IMR-90 (cell line): ENCODE measurements at regions not wholly inside any gene's neighbourhood (a gene's known extent, or its start where the extent isn't known, plus 50 kb on each side); places are given as distances from the start of the nearest gene placed in this dataset.

Experiments
- ATAC-seq: fragments of 200-7000 bp; cut with Tn5 transposase; 2 replicates; pipeline ENCODE4 v1.9.1; 2020; ENCODE audit warnings: low read depth, mild to moderate bottlenecking, moderate library complexity
- BruUV-seq: library from RNA; stranded (reverse); fragments of 400-500 nt; replicated peaks from 2 replicates; lab custom pipeline; 2021; lab: Mats Ljungman, UMichigan
- CTCF ChIA-PET: fragments of 300-600 bp; formaldehyde crosslinking; extraction: SDS; loops from one replicate; lab custom pipeline; 2021; ENCODE audit warnings: antibody characterized with exemption; lab: Yijun Ruan, JAX
- POLR2A ChIA-PET: fragments of 300-600 bp; sonication (Branson Sonifier 250); formaldehyde crosslinking; loops from one replicate; lab custom pipeline; 2022; ENCODE audit warnings: antibody characterized with exemption; ENCODE audit not compliant: unreplicated experiment; lab: Charles Lee
- DNase-seq: peaks from one replicate; pipeline ENCODE4 v3.0.0; 2013
- H2AFZ ChIP-seq: replicated peaks from 2 replicates; pipeline ENCODE3; 2013; ENCODE audit warnings: low read length, mild to moderate bottlenecking; ENCODE audit not compliant: poor library complexity
- H2AK5ac ChIP-seq: 2 replicates; pipeline ENCODE4 v1.6.1; 2013; ENCODE audit warnings: low read depth, low read length, inconsistent platforms
- H2AK9ac ChIP-seq: replicated peaks from 2 replicates; pipeline ENCODE3; 2013; ENCODE audit warnings: mild to moderate bottlenecking, low read depth, low read length, moderate library complexity; ENCODE audit not compliant: poor library complexity
- H2BK120ac ChIP-seq: 2 replicates; pipeline ENCODE4 v1.6.1; 2013; ENCODE audit warnings: low read depth, low read length, inconsistent platforms
- H2BK15ac ChIP-seq: 3 replicates; pipeline ENCODE4 v1.6.1; 2013; ENCODE audit warnings: low read depth, low read length, inconsistent platforms
- H2BK20ac ChIP-seq: 2 replicates; pipeline ENCODE4 v1.6.1; 2013; ENCODE audit warnings: low read depth, mild to moderate bottlenecking, inconsistent platforms, low read length, moderate library complexity
- H2BK5ac ChIP-seq: 2 replicates; pipeline ENCODE4 v1.6.1; 2013; ENCODE audit warnings: mild to moderate bottlenecking, low read depth, low read length, inconsistent platforms; ENCODE audit not compliant: poor library complexity, severe bottlenecking
- H3K14ac ChIP-seq: replicated peaks from 2 replicates; pipeline ENCODE4 v1.6.1; 2013; ENCODE audit warnings: low read depth, low read length, inconsistent platforms
- H3K18ac ChIP-seq: 2 replicates; pipeline ENCODE4 v1.6.1; 2013; ENCODE audit warnings: low read depth, low read length, control low read depth
- H3K23ac ChIP-seq: 2 replicates; pipeline ENCODE4 v1.6.1; 2013; ENCODE audit warnings: low read depth, low read length, inconsistent platforms
- H3K27ac ChIP-seq: 2 replicates; pipeline ENCODE4 v1.5.1; 2013; ENCODE audit warnings: mild to moderate bottlenecking, control low read depth, low read length; ENCODE audit not compliant: insufficient read depth
- H3K27me3 ChIP-seq: 2 replicates; pipeline ENCODE4 v1.6.1; 2013; ENCODE audit warnings: low read length; ENCODE audit not compliant: control insufficient read depth, insufficient read depth
- H3K36me3 ChIP-seq: 2 replicates; pipeline ENCODE4 v1.6.1; 2013; ENCODE audit warnings: low read length, mixed read lengths; ENCODE audit not compliant: control insufficient read depth, insufficient read depth
- H3K4ac ChIP-seq: 2 replicates; pipeline ENCODE4 v1.6.1; 2013; ENCODE audit warnings: low read depth, low read length, inconsistent platforms
- H3K4me1 ChIP-seq: 2 replicates; pipeline ENCODE4 v1.6.1; 2013; ENCODE audit warnings: low read length, mixed read lengths; ENCODE audit not compliant: control insufficient read depth, insufficient read depth
- H3K4me2 ChIP-seq: 2 replicates; pipeline ENCODE4 v1.6.1; 2013; ENCODE audit warnings: low read depth, mild to moderate bottlenecking, control low read depth, low read length, moderate library complexity
- H3K4me3 ChIP-seq: 2 replicates; pipeline ENCODE4 v1.5.1; 2013; ENCODE audit warnings: low read depth, mild to moderate bottlenecking, control low read depth, low read length, moderate library complexity; ENCODE audit not compliant: insufficient read depth
- H3K56ac ChIP-seq: 2 replicates; pipeline ENCODE4 v1.6.1; 2013; ENCODE audit warnings: low read length, inconsistent platforms; ENCODE audit not compliant: insufficient read depth; ENCODE audit errors: extremely low read depth
- H3K79me1 ChIP-seq, 2 experiments: 2 replicates each; pipeline ENCODE4 v1.6.1; 2013; ENCODE audit warnings: low read length in 2 of 2, inconsistent platforms in 1 of 2, low read depth in 1 of 2
- H3K9ac ChIP-seq: 2 replicates; pipeline ENCODE4 v1.6.1; 2013; ENCODE audit warnings: low read depth, low read length, control low read depth
- H3K9me1 ChIP-seq: 2 replicates; pipeline ENCODE4 v1.6.1; 2013; ENCODE audit warnings: low read length, inconsistent platforms; ENCODE audit not compliant: insufficient read depth
- H3K9me3 ChIP-seq: 2 replicates; pipeline ENCODE4 v1.6.1; 2013; ENCODE audit warnings: low read length; ENCODE audit not compliant: control insufficient read depth, insufficient read depth
- H4K20me1 ChIP-seq: 2 replicates; pipeline ENCODE4 v1.6.1; 2013; ENCODE audit warnings: low read length, inconsistent platforms; ENCODE audit not compliant: insufficient read depth
- H4K5ac ChIP-seq: 2 replicates; pipeline ENCODE4 v1.6.1; 2013; ENCODE audit warnings: mild to moderate bottlenecking, low read depth, low read length, control low read depth
- H4K8ac ChIP-seq, 2 experiments: 2 replicates each; pipeline ENCODE4 v1.6.1; 2013; ENCODE audit warnings: low read depth in 2 of 2, low read length in 2 of 2, control low read depth in 1 of 2, inconsistent platforms in 1 of 2
- H4K91ac ChIP-seq: 2 replicates; pipeline ENCODE4 v1.6.1; 2013; ENCODE audit warnings: low read depth, low read length, inconsistent platforms; ENCODE audit not compliant: insufficient read depth
- BHLHE40 ChIP-seq: fragments of 150-350 bp; IDR thresholded peaks from 2 replicates; pipeline ENCODE4 v1.6.1; 2016; ENCODE audit warnings: mild to moderate bottlenecking, low read depth, low read length
- CEBPB ChIP-seq: IDR thresholded peaks from 2 replicates; pipeline ENCODE4 v1.6.1; 2012; ENCODE audit warnings: low read depth, low read length, improper control_type of control experiment
- CHD1 ChIP-seq: IDR thresholded peaks from 2 replicates; pipeline ENCODE4 v1.6.1; 2012; ENCODE audit warnings: low read depth, low read length, improper control_type of control experiment
- FOS ChIP-seq: fragments of 150-350 bp; IDR thresholded peaks from 2 replicates; pipeline ENCODE4 v1.6.1; 2016; ENCODE audit warnings: low read depth, low read length
- MAFK ChIP-seq: IDR thresholded peaks from 2 replicates; pipeline ENCODE4 v1.6.1; 2012; ENCODE audit warnings: low read depth, low read length, improper control_type of control experiment
- MAZ ChIP-seq: IDR thresholded peaks from 2 replicates; pipeline ENCODE4 v1.6.1; 2012; ENCODE audit warnings: low read depth, mild to moderate bottlenecking, low read length, improper control_type of control experiment, moderate library complexity, borderline replicate concordance
- MXI1 ChIP-seq: IDR thresholded peaks from 2 replicates; pipeline ENCODE4 v1.6.1; 2012; ENCODE audit warnings: low read depth, mild to moderate bottlenecking, low read length, moderate library complexity, borderline replicate concordance
- NFE2L2 ChIP-seq: fragments of 150-350 bp; IDR thresholded peaks from 2 replicates; pipeline ENCODE4 v1.6.1; 2016; ENCODE audit warnings: low read depth, mild to moderate bottlenecking, low read length
- POLR2A ChIP-seq: IDR thresholded peaks from 2 replicates; pipeline ENCODE4 v1.6.1; 2012; ENCODE audit warnings: mild to moderate bottlenecking, low read depth, low read length
- RAD21 ChIP-seq: IDR thresholded peaks from 2 replicates; pipeline ENCODE4 v1.6.1; 2012; ENCODE audit warnings: low read length, improper control_type of control experiment
- RCOR1 ChIP-seq: IDR thresholded peaks from 2 replicates; pipeline ENCODE4 v1.6.1; 2012; ENCODE audit warnings: mild to moderate bottlenecking, low read length, improper control_type of control experiment; ENCODE audit not compliant: insufficient replicate concordance
- RFX5 ChIP-seq: IDR thresholded peaks from 2 replicates; pipeline ENCODE4 v1.8.0; 2012; ENCODE audit warnings: low read depth, mild to moderate bottlenecking, low read length, moderate library complexity
- SMC3 ChIP-seq: fragments of 150-350 bp; IDR thresholded peaks from 2 replicates; pipeline ENCODE4 v1.6.1; 2016; ENCODE audit warnings: low read depth, mild to moderate bottlenecking, antibody characterized with exemption, low read length, moderate library complexity
- WGBS, 2 experiments: methylation state at CpG; one replicate each; pipeline versions ENCODE4 v1.1.5 to v1.1.7; 2013; ENCODE audit warnings: missing lambda C conversion rate in 2 of 2; ENCODE audit not compliant: insufficient read length in 1 of 2; ENCODE audit errors: extremely low coverage in 2 of 2; 5-methylcytosine and 5-hydroxymethylcytosine counted together
- dilution Hi-C: fragments of 300-500 bp; cut with HindIII; formaldehyde crosslinking; loops from one replicate; pipeline ENCODE4 v1.14.3; 2018; ENCODE audit warnings: low sequenced_read_pairs; ENCODE audit not compliant: unreplicated experiment
- in situ Hi-C: fragments of 300-500 bp; cut with MboI; formaldehyde crosslinking; loops from 3 replicates; pipeline ENCODE4 v1.14.3; 2019; ENCODE audit warnings: low sequenced_read_pairs, inconsistent platforms, mixed read lengths
- intact Hi-C: fragments of 100-400 bp; cut with micrococcal nuclease; formaldehyde crosslinking; loops from 2 replicates; pipeline ENCODE4 v1.10.0; 2022
- TF ChIP-seq, protein P1 (sequence below): fragments of 150-350 bp; IDR thresholded peaks from 2 replicates; pipeline ENCODE4 v1.6.1; 2016; ENCODE audit warnings: low read depth, mild to moderate bottlenecking, low read length, moderate library complexity, borderline replicate concordance
- TF ChIP-seq, protein P2 (sequence below): fragments of 150-350 bp; IDR thresholded peaks from 2 replicates; pipeline ENCODE4 v1.6.1; 2017; ENCODE audit warnings: mild to moderate bottlenecking, antibody characterized with exemption, low read length, low read depth
- TF ChIP-seq, protein P3 (sequence below): conservative IDR thresholded peaks from 2 replicates; pipeline ENCODE4 v1.5.1; 2012; ENCODE audit warnings: mild to moderate bottlenecking, low read depth, low read length, improper control_type of control experiment

DNA sequence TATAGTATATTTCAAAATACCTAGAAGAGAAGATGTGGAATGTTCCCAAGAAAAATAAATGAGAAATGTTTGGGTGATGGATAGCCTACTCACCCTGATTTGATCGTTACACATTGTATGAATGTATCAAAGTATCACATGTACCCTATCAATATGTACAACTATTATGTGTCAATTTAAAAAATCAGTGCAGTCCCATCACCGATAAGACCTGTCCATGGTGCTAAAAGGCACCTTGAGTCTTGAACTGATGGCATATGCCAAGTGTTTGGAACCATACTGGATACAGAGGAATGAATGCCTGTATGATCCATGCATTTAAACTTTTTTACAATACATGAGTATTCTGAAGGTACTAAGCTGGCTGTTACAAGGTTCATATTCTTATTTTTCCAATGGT is 50.2 kb upstream of the ZNF835 start:
- Histone ChIP-seq H4K91ac (no peak overlapping the region), H2AK9ac (no peak overlapping the region), H3K4me1 (no peaks in the 10 kb centered on the region), H4K5ac (no peak overlapping the region), H3K18ac (no peak overlapping the region), H2BK15ac (no peak overlapping the region), H4K8ac (no peak overlapping the region), H3K4ac (no peak overlapping the region), H3K4me3 (no peak overlapping the region), H2AK5ac (no peak overlapping the region), H3K56ac (no peak overlapping the region), H3K27ac (no peak overlapping the region), H4K20me1 (no peaks in the 10 kb centered on the region), H3K79me1 (no peaks in the 10 kb centered on the region), H2BK120ac (no peak overlapping the region), H3K36me3 (no peaks in the 10 kb centered on the region), H3K27me3 (no peaks in the 10 kb centered on the region), H2AFZ (no peak overlapping the region), H3K9me3 (peaks cover 24% of the 10 kb centered on the region), H3K9ac (no peak overlapping the region), H2BK5ac (no peak overlapping the region), H2BK20ac (no peak overlapping the region), H3K23ac (no peak overlapping the region), H3K9me1 (no peaks in the 10 kb centered on the region), H3K14ac (no peak overlapping the region), H3K4me2 (no peak overlapping the region)
- intact Hi-C loops: loop anchor here (10.0 kb wide), 1 partner anchor 373 kb away; no protein-coding TSS in a partner anchor
- TF ChIP-seq, protein P1, sequence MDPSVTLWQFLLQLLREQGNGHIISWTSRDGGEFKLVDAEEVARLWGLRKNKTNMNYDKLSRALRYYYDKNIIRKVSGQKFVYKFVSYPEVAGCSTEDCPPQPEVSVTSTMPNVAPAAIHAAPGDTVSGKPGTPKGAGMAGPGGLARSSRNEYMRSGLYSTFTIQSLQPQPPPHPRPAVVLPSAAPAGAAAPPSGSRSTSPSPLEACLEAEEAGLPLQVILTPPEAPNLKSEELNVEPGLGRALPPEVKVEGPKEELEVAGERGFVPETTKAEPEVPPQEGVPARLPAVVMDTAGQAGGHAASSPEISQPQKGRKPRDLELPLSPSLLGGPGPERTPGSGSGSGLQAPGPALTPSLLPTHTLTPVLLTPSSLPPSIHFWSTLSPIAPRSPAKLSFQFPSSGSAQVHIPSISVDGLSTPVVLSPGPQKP: no peak
- TF ChIP-seq BHLHE40 (no peak), RAD21 (no peak), RFX5 (no peak), CHD1 (no peak), RCOR1 (no peak), MXI1 (no peak), SMC3 (no peak), FOS (no peak), MAZ (no peak), POLR2A (no peak), NFE2L2 (no peak), CEBPB (no peak), MAFK (no peak)
- TF ChIP-seq, protein P2, sequence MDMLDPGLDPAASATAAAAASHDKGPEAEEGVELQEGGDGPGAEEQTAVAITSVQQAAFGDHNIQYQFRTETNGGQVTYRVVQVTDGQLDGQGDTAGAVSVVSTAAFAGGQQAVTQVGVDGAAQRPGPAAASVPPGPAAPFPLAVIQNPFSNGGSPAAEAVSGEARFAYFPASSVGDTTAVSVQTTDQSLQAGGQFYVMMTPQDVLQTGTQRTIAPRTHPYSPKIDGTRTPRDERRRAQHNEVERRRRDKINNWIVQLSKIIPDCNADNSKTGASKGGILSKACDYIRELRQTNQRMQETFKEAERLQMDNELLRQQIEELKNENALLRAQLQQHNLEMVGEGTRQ: no peak
- TF ChIP-seq, protein P3, sequence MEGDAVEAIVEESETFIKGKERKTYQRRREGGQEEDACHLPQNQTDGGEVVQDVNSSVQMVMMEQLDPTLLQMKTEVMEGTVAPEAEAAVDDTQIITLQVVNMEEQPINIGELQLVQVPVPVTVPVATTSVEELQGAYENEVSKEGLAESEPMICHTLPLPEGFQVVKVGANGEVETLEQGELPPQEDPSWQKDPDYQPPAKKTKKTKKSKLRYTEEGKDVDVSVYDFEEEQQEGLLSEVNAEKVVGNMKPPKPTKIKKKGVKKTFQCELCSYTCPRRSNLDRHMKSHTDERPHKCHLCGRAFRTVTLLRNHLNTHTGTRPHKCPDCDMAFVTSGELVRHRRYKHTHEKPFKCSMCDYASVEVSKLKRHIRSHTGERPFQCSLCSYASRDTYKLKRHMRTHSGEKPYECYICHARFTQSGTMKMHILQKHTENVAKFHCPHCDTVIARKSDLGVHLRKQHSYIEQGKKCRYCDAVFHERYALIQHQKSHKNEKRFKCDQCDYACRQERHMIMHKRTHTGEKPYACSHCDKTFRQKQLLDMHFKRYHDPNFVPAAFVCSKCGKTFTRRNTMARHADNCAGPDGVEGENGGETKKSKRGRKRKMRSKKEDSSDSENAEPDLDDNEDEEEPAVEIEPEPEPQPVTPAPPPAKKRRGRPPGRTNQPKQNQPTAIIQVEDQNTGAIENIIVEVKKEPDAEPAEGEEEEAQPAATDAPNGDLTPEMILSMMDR: no peak
- CTCF ChIA-PET: no interaction called here
- ATAC-seq (no peak), DNase-seq (no peak)
- POLR2A ChIA-PET: no interaction called here
- in situ Hi-C loops: no loop called here
- WGBS, 2 experiments: no CpG with 5 or more reads among the region's 2 CpGs
- dilution Hi-C loops: no loop called here
- BruUV-seq: no TSS peak
